GM12873 (cell line): ENCODE measurements at regions not wholly inside any gene's neighbourhood (a gene's known extent, or its start where the extent isn't known, plus 50 kb on each side); places are given as distances from the start of the nearest gene placed in this dataset.

Experiments used
- TF ChIP-seq, protein P1 (sequence below): IDR thresholded peaks from 2 replicates; pipeline ENCODE4 v1.5.1; 2012; ENCODE audit warnings: low read depth, mild to moderate bottlenecking, moderate library complexity, low read length, control low read depth; ENCODE audit not compliant: insufficient read depth; ENCODE audit errors: missing control alignments

DNA sequence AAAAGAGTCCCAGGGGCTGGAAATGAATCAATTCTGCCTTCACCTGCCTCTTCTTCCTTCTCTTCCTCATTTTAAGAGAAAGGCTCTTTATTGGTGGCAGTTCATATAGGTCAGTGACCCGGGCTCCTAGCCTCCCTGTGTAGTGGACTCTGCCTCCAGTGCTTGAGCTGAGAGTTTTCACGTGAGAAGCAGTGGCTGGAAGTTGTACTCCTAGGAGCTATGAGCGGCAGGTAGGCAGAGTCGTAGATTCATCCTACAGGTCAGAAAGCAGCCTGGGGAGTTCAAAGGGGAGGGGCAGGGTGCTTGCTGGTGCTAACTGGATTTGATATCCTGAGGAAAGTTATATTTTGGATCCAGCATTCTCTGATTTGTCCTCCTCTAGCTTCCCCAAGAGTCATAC lies 101.1 kb downstream of the RPLP1 start:
- TF ChIP-seq, protein P1, sequence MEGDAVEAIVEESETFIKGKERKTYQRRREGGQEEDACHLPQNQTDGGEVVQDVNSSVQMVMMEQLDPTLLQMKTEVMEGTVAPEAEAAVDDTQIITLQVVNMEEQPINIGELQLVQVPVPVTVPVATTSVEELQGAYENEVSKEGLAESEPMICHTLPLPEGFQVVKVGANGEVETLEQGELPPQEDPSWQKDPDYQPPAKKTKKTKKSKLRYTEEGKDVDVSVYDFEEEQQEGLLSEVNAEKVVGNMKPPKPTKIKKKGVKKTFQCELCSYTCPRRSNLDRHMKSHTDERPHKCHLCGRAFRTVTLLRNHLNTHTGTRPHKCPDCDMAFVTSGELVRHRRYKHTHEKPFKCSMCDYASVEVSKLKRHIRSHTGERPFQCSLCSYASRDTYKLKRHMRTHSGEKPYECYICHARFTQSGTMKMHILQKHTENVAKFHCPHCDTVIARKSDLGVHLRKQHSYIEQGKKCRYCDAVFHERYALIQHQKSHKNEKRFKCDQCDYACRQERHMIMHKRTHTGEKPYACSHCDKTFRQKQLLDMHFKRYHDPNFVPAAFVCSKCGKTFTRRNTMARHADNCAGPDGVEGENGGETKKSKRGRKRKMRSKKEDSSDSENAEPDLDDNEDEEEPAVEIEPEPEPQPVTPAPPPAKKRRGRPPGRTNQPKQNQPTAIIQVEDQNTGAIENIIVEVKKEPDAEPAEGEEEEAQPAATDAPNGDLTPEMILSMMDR = no peak

DNA sequence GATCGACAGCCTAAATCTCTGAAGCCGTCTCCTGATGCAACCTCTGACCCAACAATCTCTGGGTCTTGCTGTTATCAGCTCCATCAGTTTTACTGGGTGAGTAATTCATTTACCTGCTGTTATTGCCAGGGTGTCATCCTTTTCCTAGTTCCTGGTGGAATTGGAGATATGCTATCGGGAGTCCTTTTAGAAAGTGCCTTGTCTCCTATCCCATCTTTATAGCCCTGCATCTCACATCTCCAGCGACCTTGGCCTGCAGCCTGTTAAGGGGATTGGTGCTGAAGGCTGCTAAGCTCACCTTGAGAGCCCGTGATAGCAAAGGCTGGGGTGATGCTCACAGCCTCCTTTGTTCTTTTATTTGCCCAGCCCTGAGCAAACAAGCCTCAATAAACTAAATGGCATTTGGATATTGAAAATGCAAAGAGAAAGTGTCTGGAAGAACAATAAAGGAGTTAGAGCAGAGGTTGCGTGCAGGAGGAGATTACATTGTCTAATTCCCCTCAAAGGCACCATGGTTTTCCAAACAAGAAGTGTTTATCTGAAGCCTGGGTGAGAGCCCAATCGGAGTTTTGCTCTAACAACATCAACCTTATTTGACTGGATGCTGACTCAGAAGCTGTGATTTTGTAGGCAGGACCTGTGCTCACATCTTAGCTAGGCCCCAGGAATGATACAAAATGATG lies 101.8 kb downstream of the RPLP1 start:
- TF ChIP-seq, protein P1 = no peak

DNA sequence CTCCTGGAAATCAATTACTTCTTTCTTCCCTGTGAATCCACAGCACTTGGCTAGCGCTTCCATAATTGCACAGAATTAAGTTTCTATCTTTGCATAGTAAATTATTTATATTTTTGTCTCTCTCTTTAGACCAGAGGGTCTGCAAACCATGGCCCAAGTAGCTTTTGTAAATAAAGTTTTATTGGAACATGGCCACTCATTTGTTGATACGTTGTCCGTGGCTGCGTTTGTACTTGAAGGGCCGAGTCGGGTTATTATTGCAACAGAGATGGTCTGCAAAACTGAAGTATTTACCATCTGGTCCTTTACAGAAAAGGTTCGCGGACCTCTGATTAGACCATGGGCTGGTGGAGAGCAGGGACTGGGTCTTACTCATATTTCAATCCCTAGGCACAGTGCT lies 102.5 kb downstream of the RPLP1 start:
- TF ChIP-seq, protein P1 = no peak

DNA sequence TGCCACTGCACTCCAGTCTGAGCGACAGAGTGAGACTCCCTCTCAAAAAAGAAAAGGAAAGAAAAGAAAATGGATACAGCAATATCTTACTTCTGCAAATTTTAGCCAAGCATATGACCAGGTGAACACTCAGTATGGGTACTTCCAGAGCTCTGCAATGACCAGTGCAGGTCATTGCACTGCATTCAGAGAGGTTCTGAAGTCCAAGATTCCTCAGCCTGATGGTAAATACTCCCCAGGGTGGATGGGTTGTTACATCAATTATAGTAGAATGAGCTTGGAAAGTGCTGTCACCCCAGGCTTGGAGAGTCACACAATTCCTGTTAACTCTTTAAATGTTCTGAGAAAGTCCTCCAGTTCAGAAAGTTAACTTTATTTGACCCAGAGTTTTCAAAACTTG lies 103.7 kb downstream of the RPLP1 start:
- TF ChIP-seq, protein P1 = no peak

DNA sequence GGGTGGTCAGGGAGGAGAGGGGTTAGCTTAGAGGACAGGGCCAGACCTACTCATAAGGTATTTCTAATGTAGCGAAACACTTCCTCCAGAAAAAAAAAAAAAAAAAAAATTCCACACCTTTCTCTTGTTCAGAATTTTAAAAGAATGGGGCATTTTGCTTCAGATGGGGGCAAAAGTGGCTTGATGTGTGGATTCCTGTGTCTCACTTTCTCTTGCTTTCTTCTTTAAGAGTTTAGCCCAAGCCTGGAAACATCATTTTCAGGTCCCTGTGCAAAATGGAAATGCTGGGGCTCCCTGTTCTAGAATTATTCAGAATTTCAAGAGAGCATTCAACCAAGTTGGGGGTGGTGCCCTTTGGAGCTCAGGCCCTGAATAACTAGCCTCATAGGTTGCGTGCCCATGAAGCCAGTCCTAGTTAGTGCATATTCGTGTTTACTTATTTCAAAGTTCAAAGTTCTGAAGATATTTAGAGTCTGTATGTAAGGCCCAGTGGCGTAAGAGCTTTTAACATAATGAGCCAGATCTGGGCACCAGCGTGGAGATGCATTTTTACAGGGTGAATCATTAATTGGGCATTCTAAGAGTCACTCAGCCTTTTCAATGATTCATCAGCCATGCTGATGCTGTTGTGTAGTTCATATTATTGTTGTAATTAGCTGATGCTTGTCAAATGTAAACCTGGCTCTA lies 104.5 kb downstream of the RPLP1 start:
- TF ChIP-seq, protein P1 = no peak

DNA sequence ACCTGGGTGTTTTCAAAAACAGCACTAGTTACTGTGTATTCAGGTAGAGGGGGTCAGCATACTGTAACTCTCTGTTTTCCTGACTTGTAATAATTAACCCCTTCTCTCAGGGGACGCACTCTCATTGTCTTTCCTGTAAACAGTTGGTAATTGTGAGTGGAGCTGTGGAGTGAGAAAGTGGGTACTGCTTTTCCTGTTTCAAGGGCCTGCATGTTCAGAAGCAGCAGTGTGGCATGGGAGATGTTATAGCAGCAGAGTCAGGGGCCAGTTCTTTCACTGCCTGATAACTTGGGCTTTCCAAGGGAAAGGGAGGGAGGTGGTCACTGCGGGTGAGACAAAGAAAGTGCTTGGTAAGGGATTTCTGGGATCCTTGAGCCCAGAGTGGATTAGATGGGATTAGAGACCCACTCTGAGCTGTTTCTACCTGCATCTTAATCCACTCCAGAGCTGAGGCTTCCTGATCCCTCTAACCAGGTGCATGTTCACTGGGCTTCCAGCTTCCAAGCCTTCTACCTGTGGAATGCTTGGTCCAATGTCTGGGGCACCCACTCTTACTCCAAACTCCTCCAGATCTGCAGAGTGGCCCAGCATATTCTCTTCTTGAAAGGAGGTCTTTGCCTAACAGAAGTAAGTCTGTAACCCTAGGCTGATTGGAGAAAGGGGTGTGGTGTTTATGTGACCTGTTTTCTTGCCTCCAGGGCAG lies 105.2 kb downstream of the RPLP1 start:
- TF ChIP-seq, protein P1 = no peak

DNA sequence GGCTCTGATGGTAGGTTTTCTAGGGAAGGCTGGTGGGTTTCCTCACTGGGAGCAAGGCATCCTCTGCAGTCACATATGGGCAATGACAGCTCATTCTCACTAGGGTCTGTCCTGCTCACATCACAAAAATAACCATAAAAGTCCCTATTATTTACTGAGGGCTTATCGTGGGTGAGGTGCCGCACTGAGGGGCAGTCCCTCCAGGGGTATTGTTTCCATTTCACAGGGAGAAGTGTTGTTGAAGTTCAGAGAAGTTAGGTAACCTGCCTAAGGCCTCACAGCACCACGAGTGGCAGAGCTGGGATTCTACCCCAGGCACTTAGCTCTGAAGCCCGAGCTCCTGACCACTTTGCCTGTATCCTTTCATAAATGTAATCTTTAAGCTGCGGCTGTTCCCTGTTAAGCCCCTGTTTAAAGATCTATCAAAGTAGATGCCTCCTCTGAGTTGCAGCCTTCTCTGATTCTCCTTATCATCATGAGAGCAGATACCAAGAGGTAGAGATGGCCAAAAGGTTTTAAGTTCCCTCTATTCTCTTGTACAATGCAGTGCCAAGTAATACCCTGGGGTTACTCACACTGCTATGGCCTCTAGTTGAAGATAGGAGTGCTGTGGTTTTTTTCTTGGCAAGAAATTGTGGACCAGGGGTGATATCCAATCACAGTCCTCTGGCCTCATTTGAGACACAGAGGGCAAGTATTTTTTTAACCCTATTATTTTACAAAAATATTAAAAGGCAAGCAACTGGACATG lies 107.0 kb downstream of the RPLP1 start:
- TF ChIP-seq, protein P1 = no peak
